ENCODE measurements at regions not wholly inside any gene's neighbourhood (a gene's known extent, or its start where the extent isn't known, plus 50 kb on each side); places are given as distances from the start of the nearest gene placed in this dataset.

DNA sequence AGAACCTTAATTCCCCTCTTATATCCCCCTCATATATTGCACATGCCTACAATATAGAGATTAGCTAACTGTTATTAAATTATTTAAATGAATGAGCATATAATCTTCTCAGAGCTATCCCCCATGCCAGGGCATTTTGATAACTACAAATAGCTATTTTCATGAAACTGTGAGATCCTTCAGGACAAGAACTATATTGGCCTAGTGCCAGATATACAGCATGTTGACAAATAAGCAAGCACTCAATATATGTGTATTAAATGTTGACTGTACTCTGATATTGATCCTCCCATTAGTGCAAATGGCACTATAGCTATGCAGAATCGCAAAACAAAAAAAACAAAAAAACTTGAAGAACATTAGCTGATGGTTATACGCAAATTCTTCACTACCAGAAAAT is 134.1 kb upstream of the OTX2 start:
- Histone ChIP-seq H3K4me3 (no peak overlapping the region), H3K9me3 (no peaks in the 10 kb centered on the region), H3K27ac (no peak overlapping the region), H3K4me1 (replicated peaks) (no peaks in the 10 kb centered on the region), H3K36me3 (no peaks in the 10 kb centered on the region), H3K27me3 (replicated peaks; ENCODE audit: insufficient read depth) (no peaks in the 10 kb centered on the region)
- WGBS, result 93% methylated on average over 2 of the region's 2 CpGs
- no peak for DNase-seq (ENCODE audit: low spot score)
- intact Hi-C loops (cut with DNase I), result no loop called here
- TF ChIP-seq POLR2AphosphoS5 (IDR thresholded peaks at IDR 0.05), result no peak
- TF ChIP-seq CTCF (IDR thresholded peaks at IDR 0.05), result no peak
- no peak for TF ChIP-seq POLR2A (IDR thresholded peaks at IDR 0.05)

- H3K27ac ChIP-seq, result no peak overlapping the region
- H3K4me1 ChIP-seq (replicated peaks), result no peaks in the 10 kb centered on the region
- intact Hi-C loops (cut with DNase I), result no loop called here
- TF ChIP-seq CTCF (IDR thresholded peaks at IDR 0.05) (no peak), POLR2AphosphoS5 (IDR thresholded peaks at IDR 0.05) (no peak), POLR2A (IDR thresholded peaks at IDR 0.05) (no peak)
- DNase-seq (ENCODE audit: low spot score), result no peak
- no peaks in the 10 kb centered on the region for H3K9me3 ChIP-seq
- no peak overlapping the region for H3K4me3 ChIP-seq
- H3K27me3 ChIP-seq (replicated peaks; ENCODE audit: insufficient read depth), result no peaks in the 10 kb centered on the region
- H3K36me3 ChIP-seq, result no peaks in the 10 kb centered on the region
These were observed 123.2 kb upstream of the OTX2 start for GRCh38 chr14:56933446-56933845.

GRCh38 chr14:56918849-56919574 is 108.7 kb upstream of the OTX2 start:
- H3K27me3 ChIP-seq (replicated peaks; ENCODE audit: insufficient read depth), result no peaks in the 10 kb centered on the region
- H3K27ac ChIP-seq, result no peak overlapping the region
- TF ChIP-seq POLR2A (IDR thresholded peaks at IDR 0.05), result no peak
- no peak for TF ChIP-seq POLR2AphosphoS5 (IDR thresholded peaks at IDR 0.05)
- no peak for TF ChIP-seq CTCF (IDR thresholded peaks at IDR 0.05)
- no peak for DNase-seq (ENCODE audit: low spot score)
- WGBS, result 45% methylated on average over 3 of the region's 3 CpGs
- intact Hi-C loops (cut with DNase I), result no loop called here
- H3K4me1 ChIP-seq (replicated peaks), result no peaks in the 10 kb centered on the region
- no peaks in the 10 kb centered on the region for H3K36me3 ChIP-seq
- H3K4me3 ChIP-seq, result no peak overlapping the region
- no peaks in the 10 kb centered on the region for H3K9me3 ChIP-seq

- no peak for TF ChIP-seq POLR2A (IDR thresholded peaks at IDR 0.05)
- H3K4me3 ChIP-seq, result no peak overlapping the region
These were observed 95.0 kb upstream of the OTX2 start for GRCh38 chr14:56905282-56905681.

GRCh38 chr14:56903304-56903969 is 93.2 kb upstream of the OTX2 start:
- Histone ChIP-seq H3K27me3 (replicated peaks; ENCODE audit: insufficient read depth) (peaks cover 5% of the 10 kb centered on the region), H3K9me3 (no peaks in the 10 kb centered on the region), H3K4me3 (no peak overlapping the region), H3K27ac (no peak overlapping the region), H3K4me1 (replicated peaks) (no peaks in the 10 kb centered on the region), H3K36me3 (no peaks in the 10 kb centered on the region)
- DNase-seq (ENCODE audit: low spot score), result no peak
- TF ChIP-seq POLR2A (IDR thresholded peaks at IDR 0.05) (no peak), POLR2AphosphoS5 (IDR thresholded peaks at IDR 0.05) (no peak), CTCF (IDR thresholded peaks at IDR 0.05) (no peak)
- 55% methylated on average over 6 of the region's 6 CpGs for WGBS
- intact Hi-C loops (cut with DNase I), result no loop called here

More at GRCh38 chr14:56905282-56905681, 95.0 kb upstream of the OTX2 start:
- WGBS, result 39% methylated on average over 5 of the region's 5 CpGs
- Histone ChIP-seq H3K27me3 (replicated peaks; ENCODE audit: insufficient read depth) (peaks cover 5% of the 10 kb centered on the region), H3K9me3 (no peaks in the 10 kb centered on the region), H3K27ac (no peak overlapping the region), H3K36me3 (no peaks in the 10 kb centered on the region), H3K4me1 (replicated peaks) (no peaks in the 10 kb centered on the region)
- no peak for DNase-seq (ENCODE audit: low spot score)
- intact Hi-C loops (cut with DNase I), result no loop called here
